ENCODE measurements at regions not wholly inside any gene's neighbourhood (a gene's known extent, or its start where the extent isn't known, plus 50 kb on each side); places are given as distances from the start of the nearest gene placed in this dataset.

- TF ChIP-seq CTCF (IDR thresholded peaks at IDR 0.05) (no peak), POLR2AphosphoS5 (IDR thresholded peaks at IDR 0.05) (no peak), POLR2A (IDR thresholded peaks at IDR 0.05) (no peak)
Observed at GRCh38 chr5:38723426-38723825, 122.4 kb upstream of the OSMR start.
